ENCODE measurements at regions not wholly inside any gene's neighbourhood (a gene's known extent, or its start where the extent isn't known, plus 50 kb on each side); places are given as distances from the start of the nearest gene placed in this dataset.

DNA sequence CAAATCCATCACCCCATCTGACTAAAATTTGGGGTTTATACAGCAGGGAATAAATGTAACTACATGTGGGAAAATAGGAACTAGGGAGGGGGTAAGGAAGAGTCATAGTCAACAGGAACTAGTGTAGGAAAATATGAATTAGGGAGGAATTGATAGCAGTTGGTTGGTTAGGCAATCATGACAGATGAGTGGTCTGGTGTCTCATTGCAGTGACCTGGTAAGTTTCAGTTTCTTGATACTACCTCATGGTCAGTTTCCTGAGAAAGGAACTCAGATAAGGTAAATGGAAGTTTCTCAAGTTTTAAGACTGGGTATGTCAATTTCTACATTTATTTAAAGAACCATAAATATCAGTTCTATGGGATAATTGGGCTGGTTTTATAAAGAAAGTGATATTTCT, 442.3 kb downstream of the NPIPA7 start:
- DNase-seq (no peak), ATAC-seq (no peak)
- Mint-ChIP-seq H3K9me3 (peaks cover 17% of the 10 kb centered on the region), H3K36me3 (ENCODE audit: low read depth) (no peaks in the 10 kb centered on the region), H3K4me3 (no peak overlapping the region), H3K27me3 (peaks cover 8% of the 10 kb centered on the region), H3K4me1 (ENCODE audit: low read depth) (no peaks in the 10 kb centered on the region), H3K27ac (no peak overlapping the region)
- intact Hi-C loops (cut with micrococcal nuclease): no loop called here
- POLR2A ChIA-PET: no interaction called here
- CTCF ChIA-PET: no interaction called here
- TF ChIP-seq, protein P1, sequence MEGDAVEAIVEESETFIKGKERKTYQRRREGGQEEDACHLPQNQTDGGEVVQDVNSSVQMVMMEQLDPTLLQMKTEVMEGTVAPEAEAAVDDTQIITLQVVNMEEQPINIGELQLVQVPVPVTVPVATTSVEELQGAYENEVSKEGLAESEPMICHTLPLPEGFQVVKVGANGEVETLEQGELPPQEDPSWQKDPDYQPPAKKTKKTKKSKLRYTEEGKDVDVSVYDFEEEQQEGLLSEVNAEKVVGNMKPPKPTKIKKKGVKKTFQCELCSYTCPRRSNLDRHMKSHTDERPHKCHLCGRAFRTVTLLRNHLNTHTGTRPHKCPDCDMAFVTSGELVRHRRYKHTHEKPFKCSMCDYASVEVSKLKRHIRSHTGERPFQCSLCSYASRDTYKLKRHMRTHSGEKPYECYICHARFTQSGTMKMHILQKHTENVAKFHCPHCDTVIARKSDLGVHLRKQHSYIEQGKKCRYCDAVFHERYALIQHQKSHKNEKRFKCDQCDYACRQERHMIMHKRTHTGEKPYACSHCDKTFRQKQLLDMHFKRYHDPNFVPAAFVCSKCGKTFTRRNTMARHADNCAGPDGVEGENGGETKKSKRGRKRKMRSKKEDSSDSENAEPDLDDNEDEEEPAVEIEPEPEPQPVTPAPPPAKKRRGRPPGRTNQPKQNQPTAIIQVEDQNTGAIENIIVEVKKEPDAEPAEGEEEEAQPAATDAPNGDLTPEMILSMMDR (IDR thresholded peaks at IDR 0.05): no peak

DNA sequence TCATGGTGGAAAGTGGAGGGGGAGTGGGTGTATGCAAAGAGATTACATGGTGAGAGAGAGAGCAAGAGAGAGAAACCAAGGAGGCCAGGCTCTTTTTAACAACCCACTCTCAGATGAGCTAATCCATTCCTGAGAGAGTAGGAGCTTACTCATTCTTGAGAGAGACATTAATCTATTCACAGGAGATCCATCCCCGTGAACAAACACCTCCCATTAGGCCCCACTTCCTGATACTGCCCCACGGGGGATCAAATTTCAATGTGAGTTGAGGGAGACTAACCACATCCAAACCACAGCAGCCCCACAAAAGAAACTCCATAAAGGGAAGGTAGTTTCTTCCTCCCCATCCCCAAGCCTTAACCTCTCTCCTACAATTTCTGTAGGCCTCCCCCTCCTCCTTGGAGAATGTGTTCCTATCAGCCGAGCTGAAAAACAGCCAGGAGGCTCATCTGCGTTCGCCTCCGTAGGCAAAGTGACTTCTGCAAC, 450.0 kb downstream of the NPIPA7 start:
- peaks cover 20% of the 10 kb centered on the region for H3K27me3 Mint-ChIP-seq
- intact Hi-C loops (cut with micrococcal nuclease): no loop called here
- no peaks in the 10 kb centered on the region for H3K36me3 Mint-ChIP-seq (ENCODE audit: low read depth)
- DNase-seq (no peak), ATAC-seq (no peak)
- CTCF ChIA-PET: no interaction called here
- no peak overlapping the region for H3K4me3 Mint-ChIP-seq
- no peak overlapping the region for H3K27ac Mint-ChIP-seq
- H3K9me3 Mint-ChIP-seq: no peaks in the 10 kb centered on the region
- TF ChIP-seq, protein P1 (IDR thresholded peaks at IDR 0.05): no peak
- H3K4me1 Mint-ChIP-seq (ENCODE audit: low read depth): peaks cover 4% of the 10 kb centered on the region
- POLR2A ChIA-PET: no interaction called here

DNA sequence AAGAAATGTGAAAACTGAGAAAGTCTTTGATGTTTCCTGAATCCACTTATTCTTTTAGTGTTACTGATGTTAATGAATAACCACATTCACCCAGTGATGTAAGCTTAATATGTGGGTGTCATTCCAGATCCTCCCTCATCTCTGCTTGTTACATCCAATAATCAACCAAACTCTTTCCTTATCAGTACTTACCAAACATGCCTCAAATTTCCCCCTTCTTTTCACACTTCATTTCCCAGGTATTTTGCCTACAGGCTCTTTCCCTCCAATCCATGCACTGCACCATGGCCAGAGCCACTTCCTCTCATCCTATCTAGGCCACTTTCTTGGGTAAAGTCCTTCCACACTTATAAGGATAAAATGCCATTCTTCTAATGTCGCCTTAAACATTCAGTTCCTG, 451.5 kb downstream of the NPIPA7 start:
- TF ChIP-seq, protein P1 (IDR thresholded peaks at IDR 0.05): no peak
- H3K27me3 Mint-ChIP-seq: peaks cover 23% of the 10 kb centered on the region
- H3K27ac Mint-ChIP-seq: no peak overlapping the region
- intact Hi-C loops (cut with micrococcal nuclease): no loop called here
- ChIA-PET POLR2A (no interaction called here), CTCF (no interaction called here)
- no peak for ATAC-seq
- DNase-seq: no peak
- H3K4me3 Mint-ChIP-seq: no peak overlapping the region
- peaks cover 4% of the 10 kb centered on the region for H3K4me1 Mint-ChIP-seq (ENCODE audit: low read depth)
- H3K9me3 Mint-ChIP-seq: no peaks in the 10 kb centered on the region
- H3K36me3 Mint-ChIP-seq (ENCODE audit: low read depth): no peaks in the 10 kb centered on the region

DNA sequence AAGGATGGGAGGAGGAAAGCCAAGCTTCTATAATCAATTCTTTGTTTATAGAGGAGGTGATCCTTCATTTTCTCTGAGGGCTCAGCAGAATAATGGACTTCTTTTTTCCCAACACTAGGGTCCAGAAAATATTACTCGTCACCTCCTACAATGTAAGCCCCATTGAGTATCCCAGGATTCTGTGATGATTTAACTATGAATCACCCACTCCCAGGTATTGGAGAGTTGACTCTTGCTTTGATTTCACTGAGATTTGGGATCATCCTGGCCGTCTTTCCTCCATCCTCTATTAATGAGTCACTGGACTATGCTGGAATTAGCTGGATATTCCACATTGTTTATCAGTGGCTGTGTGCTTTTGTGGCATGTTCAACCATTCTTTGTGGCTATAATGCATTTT, 452.0 kb downstream of the NPIPA7 start:
- no peaks in the 10 kb centered on the region for H3K36me3 Mint-ChIP-seq (ENCODE audit: low read depth)
- TF ChIP-seq, protein P1 (IDR thresholded peaks at IDR 0.05): no peak
- H3K4me3 Mint-ChIP-seq: no peak overlapping the region
- peaks cover 4% of the 10 kb centered on the region for H3K4me1 Mint-ChIP-seq (ENCODE audit: low read depth)
- H3K9me3 Mint-ChIP-seq: no peaks in the 10 kb centered on the region
- CTCF ChIA-PET: no interaction called here
- intact Hi-C loops (cut with micrococcal nuclease): no loop called here
- peaks cover 23% of the 10 kb centered on the region for H3K27me3 Mint-ChIP-seq
- DNase-seq (no peak), ATAC-seq (no peak)
- POLR2A ChIA-PET: no interaction called here
- H3K27ac Mint-ChIP-seq: no peak overlapping the region

DNA sequence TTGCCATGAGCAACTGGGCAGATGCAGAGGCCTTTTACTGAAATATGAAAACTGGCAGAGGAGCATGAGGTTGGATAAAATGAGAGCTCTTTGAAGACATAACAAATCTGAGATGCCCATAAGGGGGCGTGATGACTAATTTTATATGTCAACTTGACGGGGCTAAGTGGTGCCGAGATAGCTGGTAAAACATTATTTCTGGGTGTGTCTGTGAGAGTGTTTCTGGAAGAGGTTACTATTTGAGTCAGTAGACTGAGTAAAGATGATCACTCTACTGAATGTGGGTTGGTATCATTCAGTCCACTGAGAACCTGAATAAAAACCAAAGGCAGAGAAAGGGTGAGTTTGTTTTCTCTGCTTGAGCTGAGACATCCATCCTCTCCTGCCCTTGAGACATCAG, 454.2 kb downstream of the NPIPA7 start:
- intact Hi-C loops (cut with micrococcal nuclease): no loop called here
- DNase-seq: no peak
- Mint-ChIP-seq H3K36me3 (ENCODE audit: low read depth) (no peaks in the 10 kb centered on the region), H3K9me3 (no peaks in the 10 kb centered on the region), H3K4me1 (ENCODE audit: low read depth) (peaks cover 4% of the 10 kb centered on the region), H3K4me3 (no peak overlapping the region), H3K27ac (no peak overlapping the region), H3K27me3 (peaks cover 21% of the 10 kb centered on the region)
- no peak for ATAC-seq
- ChIA-PET POLR2A (no interaction called here), CTCF (no interaction called here)
- TF ChIP-seq, protein P1 (IDR thresholded peaks at IDR 0.05): no peak
